HL-60 (cell line): ENCODE measurements at regions not wholly inside any gene's neighbourhood (a gene's known extent, or its start where the extent isn't known, plus 50 kb on each side); places are given as distances from the start of the nearest gene placed in this dataset.

Experiments
- DNase-seq, 2 experiments: peaks; one replicate each; pipeline ENCODE4 v3.0.0-alpha.2; 2010 to 2020; ENCODE audit warnings: low read depth in 1 of 2, low spot score in 1 of 2
- H3K27ac ChIP-seq: fragments of 250-450 bp; sonication (Bioruptor Pico); replicated peaks from 2 replicates; pipeline ENCODE4 v1.5.1; 2020; ENCODE audit warnings: mild to moderate bottlenecking, moderate library complexity
- H3K27me3 ChIP-seq: fragments of 250-450 bp; sonication (Bioruptor Pico); 2 replicates; pipeline ENCODE4 v1.5.1; 2021; ENCODE audit warnings: mild to moderate bottlenecking, moderate library complexity; ENCODE audit not compliant: insufficient read depth, poor library complexity, severe bottlenecking
- H3K4me3 ChIP-seq: replicated peaks from 2 replicates; pipeline ENCODE4 v1.5.1; 2011; ENCODE audit warnings: mild to moderate bottlenecking, control low read depth, low read length; ENCODE audit not compliant: insufficient read depth
- GABPA ChIP-seq: IDR thresholded peaks from 2 replicates; pipeline ENCODE4 v1.6.1; 2012; ENCODE audit warnings: low read depth
- POLR2AphosphoS5 ChIP-seq: IDR thresholded peaks from 2 replicates; pipeline ENCODE4 v1.6.1; 2012; ENCODE audit warnings: low read depth
- SPI1 ChIP-seq: IDR thresholded peaks from 2 replicates; pipeline ENCODE4 v1.6.1; 2012; ENCODE audit warnings: low read depth, mild to moderate bottlenecking, borderline replicate concordance
- TF ChIP-seq, protein P1 (sequence below): IDR thresholded peaks from one replicate; pipeline ENCODE4 v1.5.1; 2011; ENCODE audit warnings: low read length, control low read depth, inconsistent platforms; ENCODE audit not compliant: insufficient read depth
- TF ChIP-seq, protein P2 (sequence below): IDR thresholded peaks from 2 replicates; pipeline ENCODE4 v1.6.1; 2012; ENCODE audit warnings: low read depth; ENCODE audit not compliant: insufficient replicate concordance

DNA sequence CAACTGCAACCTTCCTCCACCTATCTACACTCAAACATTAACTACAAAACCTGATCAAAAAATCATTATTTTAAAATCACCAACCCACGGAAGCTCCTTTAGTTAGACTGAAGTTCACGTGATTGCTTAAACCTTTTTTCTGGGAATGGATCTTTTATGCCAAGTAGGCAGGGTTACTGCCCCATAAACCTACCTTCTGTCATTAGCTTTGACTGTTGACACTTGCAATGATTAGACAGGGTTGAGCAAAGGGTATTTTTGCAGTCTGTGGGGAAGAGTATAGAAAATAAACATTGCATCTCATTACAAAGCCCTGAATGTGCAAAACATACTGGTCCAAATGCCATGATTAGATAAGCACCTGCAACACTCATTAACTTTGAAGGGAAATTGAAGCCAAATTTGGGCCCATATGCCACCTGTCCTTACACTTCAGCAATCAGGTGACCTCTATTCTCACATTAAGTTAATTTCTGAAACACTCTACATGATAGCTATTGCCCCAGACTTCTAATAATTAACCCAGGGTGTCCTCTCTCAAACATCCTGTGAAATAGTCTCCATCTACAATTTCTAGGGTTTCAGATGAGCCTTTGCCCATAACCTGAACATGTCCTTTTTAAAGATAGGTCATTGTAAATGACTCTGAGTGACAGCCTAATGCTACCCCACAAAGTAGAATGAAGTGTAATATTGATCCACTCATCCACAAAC is 156.0 kb upstream of the PLEKHG7 start:
- TF ChIP-seq POLR2AphosphoS5 (no peak), GABPA (no peak), SPI1 (no peak)
- TF ChIP-seq, protein P1, sequence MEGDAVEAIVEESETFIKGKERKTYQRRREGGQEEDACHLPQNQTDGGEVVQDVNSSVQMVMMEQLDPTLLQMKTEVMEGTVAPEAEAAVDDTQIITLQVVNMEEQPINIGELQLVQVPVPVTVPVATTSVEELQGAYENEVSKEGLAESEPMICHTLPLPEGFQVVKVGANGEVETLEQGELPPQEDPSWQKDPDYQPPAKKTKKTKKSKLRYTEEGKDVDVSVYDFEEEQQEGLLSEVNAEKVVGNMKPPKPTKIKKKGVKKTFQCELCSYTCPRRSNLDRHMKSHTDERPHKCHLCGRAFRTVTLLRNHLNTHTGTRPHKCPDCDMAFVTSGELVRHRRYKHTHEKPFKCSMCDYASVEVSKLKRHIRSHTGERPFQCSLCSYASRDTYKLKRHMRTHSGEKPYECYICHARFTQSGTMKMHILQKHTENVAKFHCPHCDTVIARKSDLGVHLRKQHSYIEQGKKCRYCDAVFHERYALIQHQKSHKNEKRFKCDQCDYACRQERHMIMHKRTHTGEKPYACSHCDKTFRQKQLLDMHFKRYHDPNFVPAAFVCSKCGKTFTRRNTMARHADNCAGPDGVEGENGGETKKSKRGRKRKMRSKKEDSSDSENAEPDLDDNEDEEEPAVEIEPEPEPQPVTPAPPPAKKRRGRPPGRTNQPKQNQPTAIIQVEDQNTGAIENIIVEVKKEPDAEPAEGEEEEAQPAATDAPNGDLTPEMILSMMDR: no peak
- TF ChIP-seq, protein P2, sequence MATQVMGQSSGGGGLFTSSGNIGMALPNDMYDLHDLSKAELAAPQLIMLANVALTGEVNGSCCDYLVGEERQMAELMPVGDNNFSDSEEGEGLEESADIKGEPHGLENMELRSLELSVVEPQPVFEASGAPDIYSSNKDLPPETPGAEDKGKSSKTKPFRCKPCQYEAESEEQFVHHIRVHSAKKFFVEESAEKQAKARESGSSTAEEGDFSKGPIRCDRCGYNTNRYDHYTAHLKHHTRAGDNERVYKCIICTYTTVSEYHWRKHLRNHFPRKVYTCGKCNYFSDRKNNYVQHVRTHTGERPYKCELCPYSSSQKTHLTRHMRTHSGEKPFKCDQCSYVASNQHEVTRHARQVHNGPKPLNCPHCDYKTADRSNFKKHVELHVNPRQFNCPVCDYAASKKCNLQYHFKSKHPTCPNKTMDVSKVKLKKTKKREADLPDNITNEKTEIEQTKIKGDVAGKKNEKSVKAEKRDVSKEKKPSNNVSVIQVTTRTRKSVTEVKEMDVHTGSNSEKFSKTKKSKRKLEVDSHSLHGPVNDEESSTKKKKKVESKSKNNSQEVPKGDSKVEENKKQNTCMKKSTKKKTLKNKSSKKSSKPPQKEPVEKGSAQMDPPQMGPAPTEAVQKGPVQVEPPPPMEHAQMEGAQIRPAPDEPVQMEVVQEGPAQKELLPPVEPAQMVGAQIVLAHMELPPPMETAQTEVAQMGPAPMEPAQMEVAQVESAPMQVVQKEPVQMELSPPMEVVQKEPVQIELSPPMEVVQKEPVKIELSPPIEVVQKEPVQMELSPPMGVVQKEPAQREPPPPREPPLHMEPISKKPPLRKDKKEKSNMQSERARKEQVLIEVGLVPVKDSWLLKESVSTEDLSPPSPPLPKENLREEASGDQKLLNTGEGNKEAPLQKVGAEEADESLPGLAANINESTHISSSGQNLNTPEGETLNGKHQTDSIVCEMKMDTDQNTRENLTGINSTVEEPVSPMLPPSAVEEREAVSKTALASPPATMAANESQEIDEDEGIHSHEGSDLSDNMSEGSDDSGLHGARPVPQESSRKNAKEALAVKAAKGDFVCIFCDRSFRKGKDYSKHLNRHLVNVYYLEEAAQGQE: no peak
- Histone ChIP-seq H3K27ac (no peak overlapping the region), H3K4me3 (no peak overlapping the region), H3K27me3 (no peaks in the 10 kb centered on the region)
- DNase-seq: no peak

DNA sequence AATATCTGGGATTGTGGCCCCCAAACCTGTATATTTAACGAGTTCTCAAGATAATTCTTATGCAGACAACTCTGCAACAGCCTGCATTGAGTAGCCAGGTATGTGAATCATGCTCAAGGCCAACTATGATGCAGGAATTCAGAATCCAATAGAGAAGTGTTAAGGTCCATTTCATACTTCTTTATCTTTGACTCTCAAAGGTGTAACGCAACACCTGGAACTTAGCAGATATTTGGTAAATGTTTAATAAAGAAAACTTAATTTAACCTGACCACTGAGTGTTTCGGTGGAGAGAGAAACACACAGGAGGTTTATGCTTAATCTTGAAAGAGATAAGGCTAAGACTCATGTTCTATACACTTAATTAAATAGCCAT is 156.5 kb upstream of the PLEKHG7 start:
- Histone ChIP-seq H3K27me3 (no peaks in the 10 kb centered on the region), H3K27ac (no peak overlapping the region), H3K4me3 (no peak overlapping the region)
- DNase-seq: no peak
- no peak for TF ChIP-seq SPI1
- TF ChIP-seq, protein P2: no peak
- no peak for TF ChIP-seq GABPA
- TF ChIP-seq, protein P1: no peak
- no peak for TF ChIP-seq POLR2AphosphoS5

DNA sequence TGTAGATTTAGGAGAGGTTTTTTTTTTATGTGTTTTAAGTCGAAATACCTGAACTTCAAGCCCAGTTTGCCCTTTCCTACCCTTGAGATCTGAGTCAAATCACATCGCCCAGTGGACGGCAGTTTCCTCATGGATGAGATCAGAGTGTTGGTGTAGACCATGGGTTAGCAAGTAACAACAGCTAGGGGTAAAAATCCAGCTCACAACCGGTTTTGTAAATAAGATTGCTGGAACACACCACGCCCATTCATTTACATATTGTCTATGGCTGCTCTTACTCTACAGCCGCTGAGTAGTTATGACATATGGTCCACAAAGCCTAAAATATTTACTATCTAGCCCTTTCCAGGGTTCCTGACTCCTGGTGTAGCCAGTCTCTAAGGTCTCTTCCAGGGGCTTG is 158.5 kb upstream of the PLEKHG7 start:
- TF ChIP-seq GABPA (no peak), POLR2AphosphoS5 (no peak), SPI1 (no peak)
- TF ChIP-seq, protein P1: no peak
- TF ChIP-seq, protein P2: no peak
- no peak for DNase-seq

More for the DNA sequence above, 158.5 kb upstream of the PLEKHG7 start:
- H3K4me3 ChIP-seq: no peak overlapping the region
- no peak overlapping the region for H3K27ac ChIP-seq
- H3K27me3 ChIP-seq: no peaks in the 10 kb centered on the region
